SK-N-SH (cell line): ENCODE measurements at regions not wholly inside any gene's neighbourhood (a gene's known extent, or its start where the extent isn't known, plus 50 kb on each side); places are given as distances from the start of the nearest gene placed in this dataset.

Source experiments
- CTCF ChIA-PET: fragments of 300-600, 350-600 bp; formaldehyde crosslinking; extraction: SDS; loops from one replicate; lab custom pipeline; 2021; lab: Yijun Ruan, JAX
- POLR2A ChIA-PET: fragments of 350-600 bp; sonication (Branson Sonifier 250); formaldehyde crosslinking; extraction: SDS; loops from one replicate; lab custom pipeline; 2020; ENCODE audit warnings: antibody characterized with exemption, inconsistent platforms; lab: Yijun Ruan, JAX
- DNase-seq: peaks from one replicate; pipeline ENCODE4 v3.0.0; 2012
- H2AFZ ChIP-seq: fragments of 200-600 bp; sonication (generic); 2 replicates; pipeline ENCODE4 v1.8.1; 2016; ENCODE audit warnings: antibody characterized with exemption, mild to moderate bottlenecking, low read depth
- H3F3A ChIP-seq: fragments of 200-600 bp; sonication (generic); replicated peaks from 2 replicates; pipeline ENCODE3; 2016; ENCODE audit warnings: antibody characterized with exemption, mild to moderate bottlenecking; ENCODE audit not compliant: insufficient read depth
- H3K27ac ChIP-seq, 2 experiments: fragments of 200-500 bp in 1 of 2; fragments of 200-600 bp in 1 of 2; sonication (Bioruptor generic) in 1 of 2; sonication (generic), shearing (Covaris generic) in 1 of 2; 2 replicates each; pipeline versions ENCODE4 v1.5.1 to v1.6.1; 2014 to 2016; ENCODE audit warnings: low read depth in 2 of 2, inconsistent platforms in 1 of 2, low read length in 1 of 2, mild to moderate bottlenecking in 1 of 2, mixed read lengths in 1 of 2
- H3K27me3 ChIP-seq: fragments of 200-600 bp; sonication (generic), shearing (Covaris generic); 2 replicates; pipeline ENCODE4 v1.6.1; 2016; ENCODE audit warnings: mixed run types; ENCODE audit not compliant: insufficient read depth
- H3K36me3 ChIP-seq, 2 experiments: fragments of 200-500 bp in 1 of 2; fragments of 200-600 bp in 1 of 2; sonication (Bioruptor generic) in 1 of 2; sonication (generic) in 1 of 2; replicated peaks in 1 of 2; 2 replicates each; pipeline versions ENCODE3 to v1.5.1; 2014 to 2016; ENCODE audit warnings: low read length in 1 of 2, mild to moderate bottlenecking in 1 of 2; ENCODE audit not compliant: insufficient read depth in 2 of 2, control insufficient read depth in 1 of 2
- H3K4me1 ChIP-seq, 2 experiments: fragments of 200-500 bp in 1 of 2; fragments of 200-600 bp in 1 of 2; sonication (Bioruptor generic) in 1 of 2; sonication (generic), shearing (Covaris generic) in 1 of 2; 2 replicates each; pipeline versions ENCODE4 v1.5.1 to v1.6.1; 2014 to 2016; ENCODE audit warnings: low read depth in 1 of 2, low read length in 1 of 2, mixed run types in 1 of 2; ENCODE audit not compliant: insufficient read depth in 2 of 2, control insufficient read depth in 1 of 2
- H3K4me2 ChIP-seq: fragments of 200-600 bp; sonication (generic), shearing (Covaris generic); 2 replicates; pipeline ENCODE4 v1.6.1; 2017; ENCODE audit warnings: mixed run types
- H3K4me3 ChIP-seq, 2 experiments: fragments of 200-500 bp in 1 of 2; fragments of 200-600 bp in 1 of 2; sonication (Bioruptor generic) in 1 of 2; sonication (generic), shearing (Covaris generic) in 1 of 2; 2 replicates each; pipeline versions ENCODE4 v1.5.1 to v1.8.1; 2014 to 2016; ENCODE audit warnings: low read depth in 2 of 2, inconsistent platforms in 1 of 2, low read length in 1 of 2, mild to moderate bottlenecking in 1 of 2, mixed read lengths in 1 of 2, moderate library complexity in 1 of 2
- H3K79me2 ChIP-seq: fragments of 200-600 bp; sonication (generic); 2 replicates; pipeline ENCODE4 v1.8.1; 2017; ENCODE audit warnings: mild to moderate bottlenecking; ENCODE audit not compliant: insufficient read depth
- H3K9ac ChIP-seq: fragments of 200-600 bp; sonication (generic); 2 replicates; pipeline ENCODE4 v1.6.1; 2017; ENCODE audit warnings: mixed run types
- H3K9me2 ChIP-seq: fragments of 200-600 bp; sonication (generic); 2 replicates; pipeline ENCODE4 v1.6.1; 2017; ENCODE audit warnings: mixed run types
- H3K9me3 ChIP-seq: fragments of 200-600 bp; sonication (generic); 2 replicates; pipeline ENCODE4 v1.6.1; 2017; ENCODE audit warnings: mixed run types, mild to moderate bottlenecking, moderate library complexity
- H4K20me1 ChIP-seq: fragments of 200-600 bp; sonication (generic); 2 replicates; pipeline ENCODE4 v1.6.1; 2017; ENCODE audit warnings: mild to moderate bottlenecking, mixed run types; ENCODE audit not compliant: insufficient read depth
- CHD2 ChIP-seq: fragments of 150-350 bp; IDR thresholded peaks from 2 replicates; pipeline ENCODE4 v1.6.1; 2018; ENCODE audit warnings: low read length; ENCODE audit not compliant: partially characterized antibody
- CTCF ChIP-seq: fragments of 200-600 bp; sonication (generic); IDR thresholded peaks from 2 replicates; pipeline ENCODE4 v1.6.1; 2017; ENCODE audit warnings: antibody characterized with exemption, mild to moderate bottlenecking, moderate library complexity
- EZH2phosphoT487 ChIP-seq: fragments of 200-600 bp; sonication (generic); IDR thresholded peaks from 2 replicates; pipeline ENCODE4 v1.6.1; 2017; ENCODE audit warnings: low read depth, mixed run types, mild to moderate bottlenecking, antibody characterized with exemption, moderate library complexity, borderline replicate concordance
- FOSL2 ChIP-seq: IDR thresholded peaks from 2 replicates; pipeline ENCODE4 v1.4.0; 2012; ENCODE audit warnings: low read depth, mild to moderate bottlenecking, moderate library complexity, borderline replicate concordance
- FOXM1 ChIP-seq: IDR thresholded peaks from 2 replicates; pipeline ENCODE4 v1.4.0; 2012; ENCODE audit warnings: low read depth, mild to moderate bottlenecking
- JUND ChIP-seq: IDR thresholded peaks from 2 replicates; pipeline ENCODE4 v1.4.0; 2012
- MAX ChIP-seq: IDR thresholded peaks from 2 replicates; pipeline ENCODE4 v1.4.0; 2012; ENCODE audit warnings: low read depth
- MEF2A ChIP-seq: IDR thresholded peaks from 2 replicates; pipeline ENCODE4 v1.4.0; 2012; ENCODE audit warnings: low read depth, borderline replicate concordance
- MXI1 ChIP-seq: IDR thresholded peaks from 2 replicates; pipeline ENCODE4 v1.6.1; 2012; ENCODE audit warnings: mild to moderate bottlenecking, low read depth, low read length, improper control_type of control experiment
- RAD21 ChIP-seq: IDR thresholded peaks from 2 replicates; pipeline ENCODE4 v1.6.1; 2012; ENCODE audit warnings: mild to moderate bottlenecking, low read length
- REST ChIP-seq: IDR thresholded peaks from 2 replicates; pipeline ENCODE4 v1.6.1; 2012; ENCODE audit warnings: mild to moderate bottlenecking, low read depth, low read length, moderate library complexity
- RFX5 ChIP-seq: IDR thresholded peaks from 2 replicates; pipeline ENCODE4 v1.6.1; 2012; ENCODE audit warnings: mild to moderate bottlenecking, improper control_type of control experiment, low read length
- SIN3A ChIP-seq: IDR thresholded peaks from 2 replicates; pipeline ENCODE4 v1.6.1; 2012; ENCODE audit warnings: low read depth, mild to moderate bottlenecking, low read length, moderate library complexity, borderline replicate concordance
- SMC3 ChIP-seq: IDR thresholded peaks from 2 replicates; pipeline ENCODE4 v1.6.1; 2012; ENCODE audit warnings: low read depth, low read length, improper control_type of control experiment
- TAF1 ChIP-seq: IDR thresholded peaks from 2 replicates; pipeline ENCODE4 v1.6.1; 2012; ENCODE audit warnings: low read depth, mild to moderate bottlenecking, low read length, moderate library complexity, borderline replicate concordance
- TCF12 ChIP-seq: IDR thresholded peaks from 2 replicates; pipeline ENCODE4 v1.4.0; 2012
- whole genome bisulfite sequencing: methylation state at CpG from one replicate; pipeline ENCODE4 v1.1.6; 2017; ENCODE audit warnings: low lambda C conversion rate; 5-methylcytosine and 5-hydroxymethylcytosine counted together

- TF ChIP-seq MEF2A (no peak), REST (no peak), SIN3A (no peak), MXI1 (no peak)
Measured at GRCh38 chr9:32906213-32906612, 95.2 kb downstream of the APTX start (continued).

GRCh38 chr9:32915802-32916201 is 85.6 kb downstream of the APTX start:
- Histone ChIP-seq H4K20me1 (no peaks in the 10 kb centered on the region), H3K4me2 (no peak overlapping the region), H3K4me3 (no peak overlapping the region), H3K36me3 (no peaks in the 10 kb centered on the region), H3K27me3 (no peaks in the 10 kb centered on the region), H2AFZ (no peak overlapping the region), H3F3A (no peaks in the 10 kb centered on the region), H3K4me1 (no peaks in the 10 kb centered on the region), H3K9ac (no peak overlapping the region), H3K9me3 (no peaks in the 10 kb centered on the region), H3K79me2 (no peaks in the 10 kb centered on the region), H3K27ac (no peak overlapping the region), H3K9me2 (no peaks in the 10 kb centered on the region)
- no peak for DNase-seq
- CTCF ChIA-PET, result interaction anchor here (1.5 kb wide), 1 partner anchor 327 kb away, joined by 3 read pairs; no protein-coding TSS in a partner anchor
- 73% methylated on average over 5 of the region's 5 CpGs for WGBS
- TF ChIP-seq TAF1 (no peak), MAX (no peak), FOXM1 (no peak), EZH2phosphoT487 (no peak), CHD2 (no peak), RFX5 (no peak), SMC3 (no peak), JUND (no peak), MXI1 (no peak)
- POLR2A ChIA-PET, result no interaction called here

- 20% methylated on average over 5 of the region's 5 CpGs for WGBS
- H4K20me1 ChIP-seq, result no peaks in the 10 kb centered on the region
- no peak for TF ChIP-seq FOSL2
- TF ChIP-seq TCF12, result no peak
- no peak for TF ChIP-seq RAD21
- no peak for TF ChIP-seq FOXM1
- no peak for TF ChIP-seq SIN3A
- no peak for TF ChIP-seq CTCF
- no peaks in the 10 kb centered on the region for H3F3A ChIP-seq
- H3K4me2 ChIP-seq, result no peak overlapping the region
- H3K4me3 ChIP-seq, result no peak overlapping the region
- DNase-seq, result no peak
- no peaks in the 10 kb centered on the region for H3K27me3 ChIP-seq
- CTCF ChIA-PET, result interaction anchor here (0.9 to 1.2 kb wide), 2 partner anchors 10 to 15 kb away, joined by 3 read pairs; no protein-coding TSS in a partner anchor
- H3K9me2 ChIP-seq, result no peaks in the 10 kb centered on the region
- H3K27ac ChIP-seq, result no peak overlapping the region
- H3K4me1 ChIP-seq, result no peaks in the 10 kb centered on the region
- POLR2A ChIA-PET, result no interaction called here
- H3K79me2 ChIP-seq, result no peaks in the 10 kb centered on the region
- no peak overlapping the region for H3K9ac ChIP-seq
- no peaks in the 10 kb centered on the region for H3K36me3 ChIP-seq
- no peaks in the 10 kb centered on the region for H3K9me3 ChIP-seq
- H2AFZ ChIP-seq, result no peak overlapping the region
Measured at GRCh38 chr9:32918628-32919027, 82.8 kb downstream of the APTX start.
